ENCODE measurements at regions not wholly inside any gene's neighbourhood (a gene's known extent, or its start where the extent isn't known, plus 50 kb on each side); places are given as distances from the start of the nearest gene placed in this dataset.

GRCh38 chr18:28723506-28723905, 546.6 kb upstream of the CDH2 start:
- no peak for TF ChIP-seq CTCF (IDR thresholded peaks at IDR 0.05; ENCODE audit: low read depth, low read length, poor library complexity, severe bottlenecking)
- no peak for TF ChIP-seq EZH2phosphoT487 (IDR thresholded peaks at IDR 0.05; ENCODE audit: borderline replicate concordance, low read length)

Measured in DOHH2 (cell line).